SW 1271 (cell line): ENCODE measurements at regions not wholly inside any gene's neighbourhood (a gene's known extent, or its start where the extent isn't known, plus 50 kb on each side); places are given as distances from the start of the nearest gene placed in this dataset.
A peak's percentile ranks its signal among the peaks of the same experiment; 100 is the strongest.

Source experiments
- DNase-seq, 2 experiments: peaks; one replicate each; lab custom pipeline; 2025; lab: John Stamatoyannopoulos, UW

GRCh38 chr4:80145739-80146138 lies 51.6 kb upstream of the PRDM8 start:
- DNase-seq, result no peak

DNA sequence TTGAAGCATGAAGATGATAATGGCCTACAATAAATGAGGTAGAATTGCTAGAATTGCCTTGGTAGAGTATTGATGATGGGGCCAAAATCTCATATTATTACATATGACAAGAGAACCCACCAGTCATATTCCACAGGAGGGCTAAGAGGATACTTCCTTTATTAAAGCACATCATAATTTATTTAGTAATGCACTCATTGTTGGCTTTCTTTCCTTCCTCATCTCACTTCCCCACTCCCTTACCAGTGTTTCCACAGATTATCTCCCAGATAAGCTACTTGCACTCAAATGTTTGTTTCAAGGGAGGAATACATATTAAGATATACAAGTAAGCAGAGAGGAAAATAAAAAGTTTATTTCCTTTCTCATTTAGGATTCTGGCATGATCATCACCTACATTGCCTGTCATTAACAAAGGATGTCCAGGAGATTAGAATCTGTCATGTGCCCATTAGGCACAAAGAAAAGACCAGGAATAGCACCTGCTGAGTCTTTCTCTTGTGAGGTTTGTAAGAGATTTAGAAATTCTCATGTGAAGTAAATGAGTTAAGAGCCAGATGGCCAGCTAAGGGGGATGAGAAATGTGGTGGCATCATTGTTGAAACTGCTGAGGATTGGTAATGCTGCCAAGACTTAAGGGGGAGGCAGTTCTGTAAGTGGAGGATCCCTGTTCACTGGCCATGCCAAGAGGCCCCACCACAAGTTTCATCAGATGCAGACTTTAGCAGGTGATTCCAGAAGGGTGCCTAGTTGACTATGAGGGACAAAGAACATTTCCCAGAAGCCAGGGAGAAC lies 52.4 kb upstream of the PRDM8 start:
- DNase-seq, result no peak

GRCh38 chr4:80143307-80143679 lies 54.0 kb upstream of the PRDM8 start:
- DNase-seq, result no peak

DNA sequence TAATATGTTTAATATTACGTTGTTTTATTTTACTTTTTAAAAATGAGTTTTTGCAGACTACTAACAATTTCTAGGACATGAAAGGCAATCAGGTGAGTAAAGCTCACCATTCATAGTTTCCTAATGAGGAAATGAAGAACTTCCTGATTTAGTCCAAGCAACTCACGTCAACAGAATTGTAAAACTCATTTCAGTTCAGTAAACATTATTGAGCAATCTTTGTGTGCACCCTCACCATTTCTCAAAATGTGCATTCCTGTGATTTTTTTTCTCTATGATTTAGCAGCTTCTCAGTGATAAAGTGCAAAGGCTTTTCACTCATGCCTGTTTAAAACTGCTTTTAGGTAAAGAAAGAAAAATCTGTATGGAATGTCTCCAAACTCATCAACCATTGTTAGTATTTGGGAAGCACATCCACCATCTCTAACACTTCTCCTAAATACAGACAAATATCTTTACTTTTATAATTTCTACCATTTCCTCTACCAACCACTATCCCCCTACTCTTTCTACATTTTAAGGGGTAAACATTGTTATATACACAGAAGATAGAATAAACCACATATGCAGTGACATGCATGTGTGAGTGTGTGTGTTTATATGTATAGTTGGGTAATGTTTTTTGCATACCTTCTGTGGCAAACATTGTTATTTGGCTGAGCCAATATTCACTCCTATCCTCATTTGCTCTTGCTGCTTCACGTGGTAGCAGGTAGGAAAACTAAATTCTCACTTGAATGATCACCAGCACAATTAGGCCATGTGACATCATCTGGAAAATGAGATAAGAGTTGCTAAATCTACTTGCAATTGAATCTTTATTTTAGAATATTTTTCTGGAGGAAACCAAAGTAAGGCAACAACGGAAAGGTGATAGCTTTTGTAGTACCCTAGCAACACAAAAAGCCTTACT lies 54.7 kb upstream of the PRDM8 start:
- no peak for DNase-seq

DNA sequence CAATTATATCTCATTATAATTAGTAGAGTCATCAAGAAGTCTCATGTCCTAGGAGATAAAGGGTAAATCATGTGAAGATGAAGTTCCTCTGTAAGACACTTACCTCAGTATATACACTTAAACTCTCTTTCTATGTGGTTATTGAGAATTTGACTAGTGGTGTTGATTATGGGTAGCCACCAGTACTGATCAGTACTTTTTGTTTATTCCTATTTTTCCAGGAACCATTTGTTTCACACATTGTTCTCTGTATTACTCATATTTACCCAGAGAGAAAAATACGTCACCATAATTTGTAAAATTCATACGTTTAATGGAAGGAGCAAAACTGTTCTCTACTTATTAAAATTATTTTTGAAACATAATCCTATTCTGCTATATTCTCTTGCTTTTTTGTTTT lies 55.8 kb upstream of the PRDM8 start:
- DNase-seq, result no peak

GRCh38 chr4:80140194-80140593 lies 57.1 kb upstream of the PRDM8 start:
- DNase-seq, result no peak

DNA sequence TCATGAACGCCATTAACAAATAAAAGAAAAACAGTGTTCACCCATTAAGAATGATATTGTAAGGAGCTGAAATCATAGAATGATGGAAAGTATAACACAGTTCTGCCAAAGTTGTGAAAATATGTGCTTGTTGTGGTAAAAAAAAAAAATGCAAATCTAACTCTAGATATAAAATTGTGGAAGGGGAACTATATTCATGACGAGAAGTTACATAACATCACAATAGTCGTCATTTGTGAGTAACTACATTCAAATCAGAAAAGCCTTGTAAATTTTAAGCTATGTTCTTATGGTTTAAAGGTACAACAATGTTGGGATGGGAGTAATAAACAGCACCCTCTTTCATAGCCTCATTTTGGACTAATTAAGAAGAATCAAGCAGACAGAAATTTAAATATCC lies 57.6 kb upstream of the PRDM8 start:
- DNase-seq, result no peak

DNA sequence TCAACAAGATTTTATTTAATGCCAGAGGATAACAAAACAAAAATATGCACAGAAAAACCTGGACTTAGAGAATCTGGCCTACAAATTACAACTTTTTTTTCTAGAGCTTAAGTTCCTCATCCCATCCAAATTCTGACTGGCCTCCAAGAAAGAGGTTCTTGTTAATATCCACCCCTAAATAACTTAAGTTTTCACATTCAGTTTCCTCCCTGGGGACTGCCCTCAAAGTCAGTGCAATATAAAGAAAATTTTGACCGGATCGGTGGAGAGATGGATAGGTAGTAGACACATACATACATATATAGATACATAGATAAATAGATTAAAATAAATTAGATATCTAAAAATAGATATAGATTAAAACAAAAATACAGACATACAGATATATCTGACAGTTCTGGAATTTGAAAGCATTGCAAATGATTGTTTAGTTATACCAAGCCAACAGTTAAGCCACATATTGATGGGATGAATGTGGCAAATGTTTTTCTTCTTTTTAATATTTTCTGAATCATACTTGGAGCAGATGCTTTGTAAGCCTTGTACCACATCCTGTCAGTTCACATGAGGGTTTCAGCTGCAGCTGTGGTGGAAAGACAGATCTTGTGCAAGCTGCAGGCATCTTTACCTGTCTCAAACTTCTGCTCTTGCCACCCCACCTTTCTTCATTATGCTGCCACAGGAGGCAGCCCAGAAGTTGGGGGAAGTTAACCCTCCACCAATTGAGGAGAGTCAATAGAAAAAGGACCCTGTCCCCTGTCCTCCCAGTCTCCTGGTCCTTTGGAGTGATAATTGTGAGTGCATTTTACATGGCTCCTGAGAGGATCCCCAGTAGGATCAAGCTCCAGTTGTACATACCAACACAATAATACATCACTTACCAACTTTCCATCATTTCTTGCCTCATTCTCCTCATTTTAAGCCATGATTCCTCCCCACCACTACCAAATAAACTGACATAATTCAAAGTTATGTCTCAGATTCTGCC lies 58.5 kb upstream of the PRDM8 start:
- peak; percentile 6 to 17 for DNase-seq

DNA sequence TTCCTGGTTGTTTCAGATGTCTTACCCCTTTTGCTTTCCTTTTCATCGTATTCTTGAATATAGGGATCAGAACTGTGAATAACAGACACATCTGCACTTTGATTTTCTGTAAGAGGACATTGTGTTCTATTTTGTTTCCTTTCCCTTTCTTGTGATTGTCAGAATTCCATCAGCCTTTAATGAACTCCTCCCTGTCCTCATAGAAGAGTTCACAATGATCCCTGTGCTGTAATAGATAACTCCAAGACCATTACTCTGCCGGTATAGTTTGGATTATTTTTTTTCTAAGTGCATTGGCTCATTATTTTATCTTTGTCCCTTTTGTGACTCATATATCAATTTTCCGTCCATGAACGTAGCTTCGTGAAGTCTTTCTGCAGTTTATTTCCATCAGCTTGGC lies 59.7 kb upstream of the PRDM8 start:
- no peak for DNase-seq

- DNase-seq, result no peak
Measured at GRCh38 chr4:80136270-80136669, 61.0 kb upstream of the PRDM8 start.

GRCh38 chr4:80135702-80136058 lies 61.6 kb upstream of the PRDM8 start:
- DNase-seq, result no peak

GRCh38 chr4:80134936-80135701 lies 62.1 kb upstream of the ANTXR2 start:
- DNase-seq, result no peak

- DNase-seq, result no peak
Measured at GRCh38 chr4:80133240-80133783, 60.3 kb upstream of the ANTXR2 start.

- DNase-seq, result no peak
Measured at GRCh38 chr4:80129785-80130184, 56.8 kb upstream of the ANTXR2 start.

DNA sequence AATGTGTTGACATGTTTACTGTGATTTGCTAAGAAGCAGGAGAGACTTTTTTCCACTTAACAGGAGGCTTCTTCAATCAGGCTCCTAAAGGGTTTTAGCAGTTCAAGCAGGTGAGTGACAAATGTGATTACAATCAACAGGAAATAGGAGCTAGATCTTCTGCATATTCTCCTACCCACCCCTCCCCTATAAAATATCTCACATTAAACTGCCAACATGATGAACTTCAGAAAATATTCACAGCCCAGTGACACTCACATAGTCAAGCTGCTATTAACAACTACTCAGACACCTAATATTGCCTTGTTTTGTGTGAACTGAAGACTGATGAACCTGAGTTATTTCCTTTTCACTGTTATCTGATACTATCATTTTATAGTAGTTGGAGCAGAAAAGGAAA lies 55.9 kb upstream of the ANTXR2 start:
- no peak for DNase-seq

DNA sequence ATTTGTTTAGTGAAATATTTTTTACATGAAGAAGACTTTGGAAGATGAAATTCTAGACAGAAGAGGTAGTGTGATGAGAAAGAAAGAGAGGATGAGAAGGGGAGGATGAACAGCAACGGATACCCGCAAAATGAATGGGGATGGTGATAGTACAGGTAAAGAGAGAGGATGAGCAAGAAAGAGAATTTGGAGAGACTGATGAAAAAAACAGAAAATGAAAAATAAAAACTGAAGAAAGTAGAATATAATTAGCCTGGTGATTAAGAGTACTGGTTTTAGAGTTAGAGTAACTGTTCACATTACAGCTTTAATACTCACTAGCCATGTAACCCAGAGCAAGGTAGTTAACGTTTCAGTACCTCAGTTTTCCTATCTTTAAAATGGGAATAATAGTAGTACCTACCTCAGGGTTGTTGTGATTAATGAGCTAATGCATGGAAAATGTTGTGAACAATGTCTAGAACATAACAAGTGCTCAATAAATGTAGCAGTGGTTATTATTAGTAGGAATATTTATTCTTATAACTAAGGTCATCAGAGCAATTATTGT lies 54.9 kb upstream of the ANTXR2 start:
- no peak for DNase-seq

GRCh38 chr4:80126435-80126834 lies 53.4 kb upstream of the ANTXR2 start:
- DNase-seq, result no peak

- peak; percentile 2 to 73 for DNase-seq
Measured at GRCh38 chr4:80125252-80126177, 52.5 kb upstream of the ANTXR2 start.
